ENCODE measurements at regions not wholly inside any gene's neighbourhood (a gene's known extent, or its start where the extent isn't known, plus 50 kb on each side); places are given as distances from the start of the nearest gene placed in this dataset.
A peak's percentile ranks its signal among the peaks of the same experiment; 100 is the strongest.
"Not testable (repeated sequence)": the region's sequence is repeated elsewhere in the genome, so short reads cannot be mapped to it uniquely, and the experiment has no call there.

DNA sequence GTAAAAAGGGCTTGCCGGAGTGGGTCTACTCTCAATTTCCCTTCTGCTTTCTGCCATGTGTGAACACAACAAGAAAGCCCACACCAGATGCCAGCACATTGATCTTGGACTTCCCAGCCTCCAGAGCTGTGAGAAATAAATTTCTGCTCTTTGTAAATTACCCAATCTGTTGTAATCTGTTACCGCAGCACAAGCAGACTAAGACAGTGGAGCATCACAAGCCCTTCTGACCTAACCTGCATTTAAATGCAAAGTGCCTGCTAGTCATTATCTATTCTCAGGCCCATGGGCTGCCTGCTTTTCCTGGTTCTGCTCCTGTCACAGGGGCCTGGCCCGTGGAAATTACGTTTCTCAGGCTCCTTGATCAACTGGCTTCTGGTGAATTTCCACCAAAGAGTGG is 199.3 kb upstream of the AUTS2 start:
- peak; percentile 76 for DNase-seq

DNA sequence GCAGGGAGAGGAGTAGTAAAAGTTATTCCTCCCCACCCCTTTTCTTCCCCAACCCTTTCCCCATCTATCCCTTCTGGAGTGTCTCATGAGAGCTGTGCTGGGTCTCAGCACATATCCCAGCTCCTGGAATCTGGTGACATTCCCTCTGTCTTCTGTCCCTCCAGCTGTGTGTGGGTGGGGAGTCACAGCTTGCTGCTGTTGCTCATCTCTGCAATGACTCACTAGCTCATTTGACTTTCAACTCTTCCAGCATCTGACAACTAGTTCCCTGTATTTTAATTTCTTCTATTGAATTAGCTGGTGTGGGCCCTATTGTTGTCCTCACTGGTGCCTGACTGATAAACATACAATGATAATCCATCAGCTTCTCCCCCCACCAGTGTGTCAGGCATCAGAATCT is 198.9 kb upstream of the AUTS2 start:
- peak; percentile 87 for DNase-seq

DNA sequence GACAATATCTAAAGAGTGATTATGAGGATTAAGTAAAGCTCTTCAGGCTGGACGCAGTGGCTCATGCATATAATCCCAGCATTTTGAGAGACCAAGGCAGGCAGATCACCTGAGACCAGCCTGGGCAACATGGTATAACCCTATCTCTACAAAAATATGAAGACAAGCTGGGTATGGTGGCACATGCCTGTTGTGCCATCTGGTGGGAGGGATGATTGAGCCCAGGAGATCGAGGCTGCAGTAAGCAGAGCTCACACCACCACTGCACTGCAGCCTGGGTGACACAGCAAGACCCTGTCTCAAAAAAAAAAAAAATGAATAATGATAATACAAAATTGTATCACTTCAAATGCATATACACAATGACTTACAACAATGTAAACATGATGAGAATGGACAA is 195.6 kb upstream of the AUTS2 start:
- DNase-seq, result no peak

DNA sequence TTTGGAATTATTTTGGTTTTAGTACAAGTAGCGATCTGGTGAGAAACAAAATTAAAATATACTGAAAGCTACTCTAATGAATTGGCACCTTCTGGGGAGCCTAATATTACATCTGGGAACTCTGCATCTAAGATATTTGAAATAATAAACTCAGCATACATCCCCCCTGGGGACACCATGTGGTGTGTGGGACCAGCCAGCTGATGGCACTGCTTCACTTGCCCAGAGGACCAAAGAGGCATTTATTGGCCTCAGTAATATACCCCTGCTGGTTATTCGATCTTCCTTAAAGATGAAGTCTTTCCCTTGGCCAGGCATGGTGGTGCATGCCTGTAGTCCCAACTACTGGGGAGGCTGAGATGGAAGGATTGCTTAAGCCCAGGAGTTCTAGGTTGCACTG is 195.1 kb upstream of the AUTS2 start:
- peak; percentile 21 for DNase-seq

DNA sequence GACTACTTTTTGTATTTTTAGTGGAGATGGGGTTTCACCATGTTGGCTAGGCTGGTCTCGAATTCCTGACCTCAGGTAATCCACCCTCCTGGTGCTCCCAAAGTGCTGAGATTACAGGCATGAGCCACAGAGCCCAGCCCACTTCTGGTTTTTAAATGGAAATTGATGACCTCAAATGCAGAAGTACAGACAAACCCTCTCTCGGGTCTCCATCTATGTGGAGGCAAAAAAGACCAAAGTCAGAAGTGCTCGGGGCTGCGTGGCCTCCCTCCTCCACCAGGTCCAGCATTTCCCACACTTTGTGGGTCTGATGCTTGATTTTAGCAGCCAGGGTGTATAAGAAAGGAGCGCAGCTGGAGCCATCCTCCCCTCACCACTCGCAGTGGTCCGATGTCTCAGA is 187.3 kb upstream of the AUTS2 start:
- peak; percentile 19 for DNase-seq

DNA sequence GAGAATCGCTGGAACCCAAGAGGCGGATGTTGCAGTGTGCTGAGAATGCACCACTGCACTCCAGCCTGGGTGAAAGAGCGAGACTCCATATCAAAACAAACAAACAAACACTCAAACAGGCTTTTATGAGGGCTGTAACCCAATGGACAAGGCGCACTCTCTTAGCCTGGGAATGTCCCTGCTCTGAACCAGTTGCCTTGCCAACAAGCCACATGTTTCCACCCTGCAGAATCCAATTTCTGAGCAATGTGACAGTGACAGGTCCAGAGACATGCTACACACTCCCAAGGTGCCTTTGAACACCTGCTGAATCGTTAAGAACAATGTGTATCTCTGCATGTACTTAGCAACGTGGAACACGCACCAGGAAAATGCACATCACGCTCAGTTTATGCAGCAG is 186.8 kb upstream of the AUTS2 start:
- no peak for DNase-seq

DNA sequence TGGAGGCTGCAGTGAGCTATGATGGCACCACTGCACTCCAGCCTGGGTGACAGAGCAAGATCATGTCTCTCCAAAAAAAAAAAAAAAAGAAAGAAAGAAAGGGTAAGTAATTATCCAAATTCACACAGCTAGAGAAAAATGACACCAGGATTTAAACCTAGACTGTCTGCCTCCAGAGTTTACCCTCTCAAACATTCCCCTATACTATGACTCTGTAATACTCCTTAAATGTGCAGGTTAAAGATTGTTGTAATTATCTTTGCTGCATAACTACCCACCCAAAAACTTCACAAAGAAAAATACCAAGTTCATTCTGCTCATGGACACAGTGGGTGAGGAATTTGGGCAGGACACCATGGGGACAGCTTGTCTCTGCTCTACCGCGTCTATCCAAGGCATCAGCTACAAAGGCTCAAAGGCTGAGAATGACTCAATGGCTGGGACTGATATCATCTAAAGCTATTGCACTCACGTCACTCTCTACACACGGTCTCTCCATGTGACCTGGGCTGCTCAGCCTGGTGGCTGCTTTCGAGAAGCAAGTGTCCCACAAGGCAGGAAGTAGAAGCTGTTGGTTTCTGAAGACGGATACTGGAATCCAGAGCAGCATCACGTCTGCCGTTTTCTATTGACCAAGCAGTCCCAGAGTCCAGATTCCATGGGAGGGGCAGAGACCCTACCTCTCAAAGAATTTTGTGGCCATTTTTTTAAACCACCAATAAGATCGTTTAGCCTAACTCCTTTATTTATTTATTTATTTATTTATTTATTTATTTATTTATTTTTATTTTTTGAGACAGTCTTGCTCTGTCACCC is 185.7 kb upstream of the AUTS2 start:
- DNase-seq, result peak; percentile 91

DNA sequence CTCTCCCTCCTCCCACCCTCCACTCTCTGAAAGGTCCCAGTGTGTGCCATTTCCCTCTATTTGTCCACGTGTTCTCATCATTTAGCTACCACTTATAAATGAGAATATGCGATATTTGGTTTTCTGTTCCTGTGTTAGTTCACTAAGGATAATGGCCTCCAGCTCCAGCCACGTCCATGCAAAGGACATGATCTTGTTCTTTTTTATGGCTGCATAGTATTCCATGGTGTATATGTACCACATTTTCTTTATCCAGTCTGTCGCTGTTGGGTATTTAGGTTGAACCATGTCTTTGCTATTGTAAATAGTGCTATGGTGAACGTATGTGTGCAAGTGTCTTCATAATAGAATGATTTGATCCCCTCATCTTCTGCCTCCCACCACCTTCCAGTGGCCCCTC is 183.7 kb upstream of the AUTS2 start:
- DNase-seq, result no peak

DNA sequence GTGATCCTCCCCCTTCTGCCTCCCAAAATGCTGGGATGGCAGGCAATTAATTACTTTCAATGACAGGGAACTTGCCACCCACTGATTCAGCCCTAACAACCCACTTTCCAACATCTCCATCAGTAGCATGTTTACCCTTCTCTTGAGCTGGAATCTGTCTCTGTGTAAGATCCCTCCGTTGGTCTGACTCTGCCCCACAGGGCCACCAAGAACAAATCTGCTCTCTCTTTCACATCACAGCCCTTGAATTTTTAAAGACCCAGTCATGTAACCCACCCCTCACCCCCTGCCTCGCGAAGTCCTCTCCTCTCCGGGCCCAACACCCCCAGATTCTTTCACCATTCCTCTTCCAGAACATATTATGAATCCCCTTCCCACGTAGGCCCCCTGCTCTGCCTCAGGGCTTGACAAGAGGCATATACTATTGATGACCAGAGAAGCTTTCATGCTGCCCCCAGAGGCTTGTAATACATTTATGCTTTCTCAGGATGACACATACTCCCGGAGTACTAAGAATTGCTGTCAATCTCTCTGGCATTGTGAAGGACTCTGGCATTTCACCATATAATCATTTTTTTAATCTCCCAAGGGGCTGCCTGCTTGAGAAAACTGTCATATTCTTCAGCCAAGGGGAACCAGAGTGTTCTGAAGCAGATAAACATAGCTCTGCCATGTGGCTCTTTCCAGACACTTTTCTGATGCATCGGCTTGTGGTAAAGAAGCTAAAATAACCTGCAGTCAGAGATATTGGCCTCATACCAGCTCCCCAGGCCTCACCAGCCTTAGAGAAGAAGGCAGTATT is 179.2 kb upstream of the AUTS2 start:
- DNase-seq, result no peak

DNA sequence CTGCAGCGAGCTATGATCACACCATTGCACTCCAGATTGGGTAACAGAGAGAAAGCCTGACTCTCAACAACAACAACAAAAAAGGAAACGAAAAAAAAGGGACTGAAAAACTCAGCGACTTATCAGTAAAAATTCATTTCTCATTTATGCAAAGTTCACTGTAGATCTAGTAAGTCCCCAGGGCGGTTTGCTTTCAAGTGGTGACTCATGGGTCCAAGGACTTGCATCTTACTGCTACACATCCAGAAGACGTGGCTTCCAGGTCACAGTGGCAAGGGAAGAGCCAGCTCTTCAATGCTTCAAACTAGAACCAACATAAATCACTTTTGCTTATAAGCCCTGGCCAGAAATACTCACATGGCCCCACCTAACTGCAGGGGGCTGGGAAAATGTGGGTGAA is 178.3 kb upstream of the AUTS2 start:
- DNase-seq, result no peak

DNA sequence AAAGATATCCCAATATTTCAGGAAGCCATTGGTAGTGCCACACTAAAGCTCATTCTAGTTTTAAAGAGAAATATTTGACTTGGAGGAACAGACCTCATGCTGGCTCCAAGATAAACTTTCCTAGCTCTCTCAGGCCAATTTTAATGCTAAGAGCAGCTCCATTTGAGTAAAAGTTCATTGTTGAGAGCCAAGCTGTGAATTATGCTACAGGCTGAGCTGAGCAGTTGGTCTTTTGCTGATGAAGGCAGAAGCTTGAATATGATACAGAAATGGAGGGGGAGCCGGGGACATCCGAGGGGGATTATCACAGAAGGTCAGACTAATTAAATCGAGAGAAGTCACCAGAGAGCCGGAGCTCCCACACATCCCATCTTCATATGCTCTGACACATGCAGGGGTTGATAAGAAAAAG is 175.7 kb upstream of the AUTS2 start:
- DNase-seq, result no peak

DNA sequence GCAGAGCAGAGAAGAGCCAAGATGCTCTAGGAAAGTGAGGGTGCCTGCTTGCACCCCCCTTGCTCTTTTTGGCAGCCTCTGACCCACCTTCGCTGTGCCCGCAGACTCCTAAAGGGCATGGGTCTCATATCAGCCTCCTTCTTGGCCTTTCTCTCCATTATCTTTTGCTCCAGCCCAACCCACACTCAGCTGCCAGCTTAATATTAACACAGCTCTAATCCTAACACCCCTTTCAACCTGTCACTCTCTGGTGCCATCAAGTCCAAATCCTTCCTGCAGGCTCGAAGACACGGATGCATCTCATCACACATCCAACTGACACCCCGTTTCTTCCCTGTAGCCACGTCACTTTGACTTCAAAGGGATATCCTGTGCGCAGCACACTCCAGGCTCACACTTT is 171.6 kb upstream of the AUTS2 start:
- no peak for DNase-seq

DNA sequence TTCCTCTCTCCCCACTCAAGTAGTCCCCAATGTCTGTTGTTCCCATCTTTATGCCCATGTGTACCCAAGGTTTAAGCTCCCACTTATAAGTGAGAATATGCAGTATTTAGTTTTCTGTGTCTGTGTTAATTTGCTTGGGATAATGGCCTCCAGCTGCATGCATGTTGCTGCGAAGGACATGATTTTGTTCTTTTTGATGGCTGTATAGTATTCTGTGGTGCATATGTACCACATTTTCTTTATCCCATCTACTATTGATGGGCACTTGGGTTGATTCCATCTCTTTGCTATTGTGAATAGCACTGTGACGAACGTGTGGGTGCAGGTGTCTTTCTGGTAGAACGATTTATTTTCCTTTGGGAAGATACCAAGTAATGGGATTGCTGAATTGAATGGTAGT is 170.2 kb upstream of the AUTS2 start:
- DNase-seq, result no peak

DNA sequence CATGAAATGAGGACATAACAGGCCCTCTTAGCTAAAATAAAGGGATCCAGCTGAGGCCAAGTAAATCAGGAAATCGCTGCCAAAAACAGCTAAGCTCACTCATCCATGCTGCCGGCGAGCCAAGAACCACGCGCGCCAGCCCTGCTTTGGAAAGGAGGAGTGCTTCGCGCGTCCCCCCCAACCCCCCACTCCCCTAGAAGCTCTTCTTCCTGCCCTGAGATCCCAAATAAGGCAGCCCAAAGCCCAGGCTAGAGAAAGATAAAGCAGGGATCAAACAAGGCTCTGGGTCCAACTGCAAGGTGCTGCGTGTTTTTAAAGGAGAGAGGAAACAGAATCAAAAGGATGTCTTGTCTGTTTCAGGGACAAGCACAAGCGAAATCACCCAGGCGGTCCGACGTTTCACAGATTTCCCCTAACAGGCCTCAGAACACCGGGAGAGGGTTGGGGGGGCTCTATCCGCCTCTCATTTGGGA is 168.3 kb upstream of the AUTS2 start:
- no peak for DNase-seq

DNA sequence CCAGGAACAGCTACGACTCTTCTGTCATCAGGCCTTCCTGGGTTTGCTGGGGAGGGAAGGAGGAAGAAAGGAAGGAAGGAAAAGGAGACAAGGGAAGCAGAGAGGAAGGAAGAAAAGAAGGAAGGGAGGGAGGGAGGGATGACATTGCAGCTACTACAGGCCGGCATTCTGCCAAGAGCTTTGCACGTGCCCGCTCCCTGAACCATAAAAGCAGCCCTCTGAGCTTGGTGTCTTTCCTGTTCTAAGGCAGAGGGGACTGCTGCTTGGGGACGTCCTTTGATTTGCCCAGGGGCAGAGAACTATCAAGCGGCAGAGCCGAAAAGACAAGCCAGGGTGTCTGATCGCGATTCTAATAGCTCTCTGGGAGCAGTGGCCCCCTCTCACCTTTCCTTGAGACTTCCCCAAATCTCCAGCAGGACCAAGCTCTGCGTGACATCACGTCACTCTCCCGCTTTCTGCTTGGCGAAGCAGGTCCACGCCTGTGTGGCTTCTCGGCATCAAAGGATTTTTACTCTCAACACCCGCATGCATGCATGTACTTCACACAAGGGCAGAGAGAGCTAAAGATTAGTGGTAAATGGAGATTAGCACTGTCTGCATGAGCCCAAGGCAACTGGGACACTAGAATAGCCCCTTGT is 167.8 kb upstream of the AUTS2 start:
- peak; percentile 15 for DNase-seq

DNA sequence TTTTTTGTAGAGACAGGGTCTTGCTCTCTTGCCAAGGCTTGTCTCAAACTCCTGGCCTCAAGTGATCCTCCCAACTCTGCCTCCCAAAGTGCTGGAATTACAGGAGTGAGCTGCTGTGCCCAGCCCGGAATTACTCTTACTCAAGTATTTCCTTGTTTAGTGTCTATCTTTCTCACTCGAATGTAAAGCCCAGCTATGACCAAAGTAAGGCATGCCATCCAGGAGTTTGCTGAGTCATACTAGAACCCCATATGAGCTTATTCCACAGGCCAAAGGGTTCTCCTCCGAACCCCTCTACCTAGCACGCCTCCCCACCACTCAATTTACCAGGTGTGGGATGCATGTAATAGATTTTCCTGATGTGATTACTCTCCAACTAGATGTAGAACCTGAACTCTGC is 166.6 kb upstream of the AUTS2 start:
- DNase-seq, result no peak

DNA sequence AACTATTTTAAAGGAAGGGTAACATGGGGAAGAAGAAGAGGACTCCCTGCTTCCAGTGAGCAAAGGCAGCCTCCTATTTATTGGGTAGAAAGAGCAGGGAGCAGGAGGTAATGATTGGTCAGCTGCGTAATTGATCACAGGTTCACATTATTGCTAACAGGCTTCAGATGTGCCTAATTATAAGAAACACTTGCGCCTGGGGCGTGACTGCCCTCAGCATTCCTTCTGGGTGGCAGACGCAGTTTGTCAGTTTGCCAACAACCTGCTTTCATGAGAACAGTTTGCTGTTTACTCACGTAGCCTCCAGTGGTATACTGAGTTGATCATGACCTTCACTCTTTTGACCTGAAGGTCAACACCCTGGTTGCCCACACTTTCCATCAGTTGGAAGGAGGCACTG is 166.0 kb upstream of the AUTS2 start:
- not testable (repeated sequence) for DNase-seq

DNA sequence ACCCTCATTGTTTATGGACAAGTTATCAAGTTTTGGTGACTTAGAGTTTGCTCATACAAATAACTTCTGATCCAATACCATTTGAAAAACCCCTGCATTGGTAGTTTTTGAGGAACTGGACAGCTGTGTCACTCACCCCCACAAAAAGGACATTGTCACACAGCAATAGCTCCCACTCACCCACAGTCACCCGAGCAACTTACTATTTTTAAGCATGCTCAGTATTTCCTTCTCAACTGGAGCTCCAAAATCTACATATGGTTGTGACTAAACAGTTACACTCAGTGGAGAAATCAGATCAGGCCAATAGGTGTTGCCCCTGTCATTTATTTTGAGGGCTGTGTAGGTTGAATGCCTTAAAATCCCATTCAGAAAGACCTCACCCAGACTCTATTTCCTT is 165.2 kb upstream of the AUTS2 start:
- DNase-seq, result peak; percentile 77

DNA sequence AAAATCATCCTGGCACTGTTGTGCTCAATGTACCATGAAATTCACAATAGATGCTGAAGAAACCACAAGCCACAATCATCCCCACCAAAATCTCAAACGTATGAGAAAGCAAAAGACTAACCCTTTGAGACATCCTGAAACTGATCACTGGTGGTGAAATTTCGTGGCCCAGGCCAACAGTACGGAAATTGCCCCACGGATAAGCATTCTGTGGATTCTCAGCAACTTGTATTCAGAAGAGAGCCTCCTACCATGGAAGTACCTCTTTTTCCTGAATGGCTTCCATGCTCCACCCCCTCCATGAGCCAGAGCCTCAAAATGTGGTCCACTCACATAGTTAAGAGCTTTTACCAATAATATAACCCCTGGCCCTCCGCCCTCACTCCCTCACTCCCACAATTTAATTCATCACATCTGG is 163.9 kb upstream of the AUTS2 start:
- DNase-seq, result peak; percentile 16

DNA sequence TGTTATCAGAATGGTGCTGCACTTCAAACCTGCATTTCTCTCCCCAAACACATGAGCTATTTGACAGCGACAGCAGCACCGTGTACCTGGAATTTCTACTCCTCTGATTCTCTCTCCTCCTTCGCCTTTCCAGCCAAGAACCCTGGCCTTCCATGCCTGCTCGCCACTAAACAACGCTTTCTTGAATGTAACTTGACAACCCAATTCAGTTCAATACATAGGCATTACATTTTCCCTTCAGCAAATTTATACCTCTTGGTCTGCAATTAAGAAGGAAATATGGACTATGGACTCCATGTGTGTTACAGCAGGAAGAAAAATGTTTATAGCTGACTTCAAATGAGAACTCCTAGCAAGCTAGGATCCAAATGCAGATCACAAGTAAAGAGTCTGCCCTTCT is 162.6 kb upstream of the AUTS2 start:
- no peak for DNase-seq

DNA sequence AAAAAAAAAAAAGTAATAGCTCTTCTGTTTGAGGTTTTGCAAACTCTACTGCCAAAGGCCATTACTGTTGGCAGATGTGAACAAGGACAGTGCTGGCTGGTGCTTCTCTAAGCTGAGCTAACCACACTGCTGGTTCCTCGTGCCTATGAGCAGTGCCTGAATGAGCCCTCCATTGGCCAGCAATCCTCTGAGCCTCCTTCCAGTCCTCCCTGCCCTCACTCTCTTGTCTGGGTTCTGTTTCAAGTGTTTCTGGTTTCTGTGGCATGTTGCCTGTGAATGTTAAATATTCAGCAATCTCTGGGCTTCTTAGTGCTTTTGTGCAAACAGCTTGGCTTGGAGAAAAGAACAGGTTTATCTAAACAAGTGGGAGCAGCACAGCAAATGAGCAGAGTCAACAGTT is 161.3 kb upstream of the AUTS2 start:
- peak; percentile 33 for DNase-seq

DNA sequence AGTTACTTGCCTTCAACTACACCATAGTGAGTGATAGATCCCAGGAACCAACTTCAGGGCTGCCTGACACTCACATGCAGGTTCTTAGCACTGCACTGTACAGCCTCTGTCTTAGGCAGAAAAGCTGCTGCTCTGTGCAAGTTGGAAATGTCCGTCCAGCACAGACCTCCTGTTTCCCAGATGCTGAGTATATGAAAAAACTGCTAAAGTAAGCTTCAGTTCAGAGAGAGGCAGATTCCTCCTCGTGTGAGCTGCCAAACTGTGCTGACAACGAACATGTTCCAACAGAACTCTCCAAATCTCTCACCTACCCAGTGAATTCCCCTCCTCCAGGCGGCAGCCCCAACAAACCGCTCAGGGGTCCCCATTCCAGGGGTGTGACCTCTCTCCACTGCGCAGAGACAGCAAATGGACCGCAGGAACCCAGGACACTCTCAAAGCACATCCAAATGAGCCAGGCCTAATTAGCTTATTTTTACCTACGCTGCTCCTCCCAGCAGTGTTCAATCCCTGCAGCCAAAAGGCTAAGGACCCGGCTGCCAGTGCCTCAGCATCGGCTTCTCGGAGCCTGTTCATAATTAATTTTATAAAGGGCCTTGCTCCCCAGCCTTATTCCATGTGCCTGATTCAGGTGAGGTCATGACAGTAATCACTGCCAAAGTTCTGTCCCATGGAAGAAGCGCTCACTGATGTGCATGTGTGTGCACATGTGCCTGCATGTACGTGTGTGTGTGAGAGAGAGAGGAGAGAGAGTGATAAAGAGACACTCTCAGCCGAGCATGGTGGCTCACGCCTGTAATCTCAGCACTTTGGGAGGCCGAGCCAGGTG is 159.5 kb upstream of the AUTS2 start:
- no peak for DNase-seq
